ENCODE measurements at regions not wholly inside any gene's neighbourhood (a gene's known extent, or its start where the extent isn't known, plus 50 kb on each side); places are given as distances from the start of the nearest gene placed in this dataset.

GRCh38 chr10:130244928-130245495 is 108.8 kb downstream of the GLRX3 start:
- no peak overlapping the region for H3K27ac ChIP-seq (ENCODE audit: low read depth, low read length, poor library complexity, severe bottlenecking)
- no peak for TF ChIP-seq EZH2 (IDR thresholded peaks at IDR 0.05; ENCODE audit: borderline replicate concordance, low read depth, low read length, poor library complexity, severe bottlenecking)
- peaks cover 14% of the 10 kb centered on the region for H3K27me3 ChIP-seq (replicated peaks; ENCODE audit: insufficient read depth, low read depth, low read length, poor library complexity)
- H3K36me3 ChIP-seq (ENCODE audit: insufficient read depth, low read length, poor library complexity, severe bottlenecking), result no peaks in the 10 kb centered on the region
- POLR2A ChIA-PET (ENCODE audit: low non-redundant PET), result no interaction called here
- intact Hi-C loops (cut with micrococcal nuclease; ENCODE audit: unreplicated experiment), result no loop called here
- BruUV-seq (replicated peaks), result no TSS peak
- H3K4me1 ChIP-seq (ENCODE audit: insufficient read depth, low read length, poor library complexity, severe bottlenecking), result no peaks in the 10 kb centered on the region
- H3K9me3 ChIP-seq (ENCODE audit: low read depth, low read length, poor library complexity, severe bottlenecking), result peaks cover 2% of the 10 kb centered on the region
- CTCF ChIA-PET, result no interaction called here
- no peak overlapping the region for H3K4me3 ChIP-seq (ENCODE audit: low read depth, low read length, poor library complexity, severe bottlenecking)
- DNase-seq (ENCODE audit: low spot score), result no peak

GRCh38 chr10:130246113-130246512 is 109.9 kb downstream of the GLRX3 start:
- Histone ChIP-seq H3K4me1 (ENCODE audit: insufficient read depth, low read length, poor library complexity, severe bottlenecking) (no peaks in the 10 kb centered on the region), H3K4me3 (ENCODE audit: low read depth, low read length, poor library complexity, severe bottlenecking) (no peak overlapping the region), H3K27me3 (replicated peaks; ENCODE audit: insufficient read depth, low read depth, low read length, poor library complexity) (peaks cover 14% of the 10 kb centered on the region), H3K27ac (ENCODE audit: low read depth, low read length, poor library complexity, severe bottlenecking) (no peak overlapping the region), H3K36me3 (ENCODE audit: insufficient read depth, low read length, poor library complexity, severe bottlenecking) (no peaks in the 10 kb centered on the region), H3K9me3 (ENCODE audit: low read depth, low read length, poor library complexity, severe bottlenecking) (peaks cover 1% of the 10 kb centered on the region)
- TF ChIP-seq CTCF (conservative IDR thresholded peaks at IDR 0.05; ENCODE audit: low read depth, low read length), result no peak
- no peak for TF ChIP-seq EZH2 (IDR thresholded peaks at IDR 0.05; ENCODE audit: borderline replicate concordance, low read depth, low read length, poor library complexity, severe bottlenecking)
- no peak for DNase-seq (ENCODE audit: low spot score)
- CTCF ChIA-PET, result no interaction called here
- intact Hi-C loops (cut with micrococcal nuclease; ENCODE audit: unreplicated experiment), result no loop called here
- POLR2A ChIA-PET (ENCODE audit: low non-redundant PET), result no interaction called here
- BruUV-seq (replicated peaks), result no TSS peak

- no peak for TF ChIP-seq CTCF (conservative IDR thresholded peaks at IDR 0.05; ENCODE audit: low read depth, low read length)
- TF ChIP-seq EZH2 (IDR thresholded peaks at IDR 0.05; ENCODE audit: borderline replicate concordance, low read depth, low read length, poor library complexity, severe bottlenecking), result no peak
- Histone ChIP-seq H3K4me1 (ENCODE audit: insufficient read depth, low read length, poor library complexity, severe bottlenecking) (no peaks in the 10 kb centered on the region), H3K27ac (ENCODE audit: low read depth, low read length, poor library complexity, severe bottlenecking) (no peak overlapping the region), H3K4me3 (ENCODE audit: low read depth, low read length, poor library complexity, severe bottlenecking) (no peak overlapping the region), H3K36me3 (ENCODE audit: insufficient read depth, low read length, poor library complexity, severe bottlenecking) (no peaks in the 10 kb centered on the region), H3K27me3 (replicated peaks; ENCODE audit: insufficient read depth, low read depth, low read length, poor library complexity) (no peaks in the 10 kb centered on the region), H3K9me3 (ENCODE audit: low read depth, low read length, poor library complexity, severe bottlenecking) (no peaks in the 10 kb centered on the region)
- ChIA-PET CTCF (no interaction called here), POLR2A (ENCODE audit: low non-redundant PET) (interaction anchor here (0.7 kb wide), 1 partner anchor 14 kb away, joined by 3 read pairs; no protein-coding TSS in a partner anchor)
- intact Hi-C loops (cut with micrococcal nuclease; ENCODE audit: unreplicated experiment), result no loop called here
- no TSS peak for BruUV-seq (replicated peaks)
- DNase-seq (ENCODE audit: low spot score), result no peak
These were observed 113.9 kb downstream of the GLRX3 start for GRCh38 chr10:130250127-130250526.

- intact Hi-C loops (cut with micrococcal nuclease; ENCODE audit: unreplicated experiment), result no loop called here
- Histone ChIP-seq H3K27ac (ENCODE audit: low read depth, low read length, poor library complexity, severe bottlenecking) (no peak overlapping the region), H3K27me3 (replicated peaks; ENCODE audit: insufficient read depth, low read depth, low read length, poor library complexity) (no peaks in the 10 kb centered on the region), H3K9me3 (ENCODE audit: low read depth, low read length, poor library complexity, severe bottlenecking) (no peaks in the 10 kb centered on the region), H3K4me3 (ENCODE audit: low read depth, low read length, poor library complexity, severe bottlenecking) (no peak overlapping the region), H3K36me3 (ENCODE audit: insufficient read depth, low read length, poor library complexity, severe bottlenecking) (no peaks in the 10 kb centered on the region), H3K4me1 (ENCODE audit: insufficient read depth, low read length, poor library complexity, severe bottlenecking) (no peaks in the 10 kb centered on the region)
- ChIA-PET POLR2A (ENCODE audit: low non-redundant PET) (no interaction called here), CTCF (no interaction called here)
- no peak for DNase-seq (ENCODE audit: low spot score)
- BruUV-seq (replicated peaks), result no TSS peak
- TF ChIP-seq EZH2 (IDR thresholded peaks at IDR 0.05; ENCODE audit: borderline replicate concordance, low read depth, low read length, poor library complexity, severe bottlenecking) (no peak), CTCF (conservative IDR thresholded peaks at IDR 0.05; ENCODE audit: low read depth, low read length) (no peak)
These were observed 115.6 kb downstream of the GLRX3 start for GRCh38 chr10:130251766-130252165.

Data from A673 (cell line).